ENCODE measurements at regions not wholly inside any gene's neighbourhood (a gene's known extent, or its start where the extent isn't known, plus 50 kb on each side); places are given as distances from the start of the nearest gene placed in this dataset.
"Not testable (repeated sequence)": the region's sequence is repeated elsewhere in the genome, so short reads cannot be mapped to it uniquely, and the experiment has no call there.

DNA sequence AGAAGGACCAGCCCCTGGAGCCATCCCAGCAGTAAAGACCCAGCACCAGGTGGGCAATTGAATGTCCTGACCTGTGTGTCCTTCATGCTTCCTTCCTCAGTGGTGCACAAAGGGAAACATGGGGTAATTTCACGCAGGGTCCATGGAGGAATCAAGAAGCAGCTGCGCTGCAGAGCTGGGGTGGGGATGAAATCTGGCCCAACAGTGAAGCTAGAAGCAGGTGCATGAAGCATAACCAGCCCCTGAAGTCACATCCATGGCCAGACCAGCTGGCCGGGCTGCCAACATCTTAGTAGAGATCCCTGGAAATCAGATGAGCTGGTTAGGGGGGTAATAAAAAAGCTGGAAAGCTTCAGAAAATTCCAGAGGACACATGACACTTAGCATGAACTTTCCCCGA, 646.7 kb upstream of the DEFB115 start:
- no peak overlapping the region for H3K4me3 ChIP-seq
- H3K36me3 ChIP-seq (replicated peaks in 1 of 2; ENCODE audit: insufficient read depth in 1 of 2, low read depth in 2 of 2) = no peaks in the 10 kb centered on the region
- no peaks in the 10 kb centered on the region for H3K27me3 ChIP-seq
- intact Hi-C loops (cut with DNase I) = no loop called here
- H3K4me1 ChIP-seq = no peaks in the 10 kb centered on the region
- WGBS, 2 donors = 66 to 69% methylated on average over 4 of the region's 4 CpGs
- DNase-seq (no peak), ATAC-seq (no peak)
- TF ChIP-seq POLR2A (IDR thresholded peaks at IDR 0.05) = no peak
- TF ChIP-seq CTCF (IDR thresholded peaks at IDR 0.05) = no peak
- no peak overlapping the region for H3K27ac ChIP-seq
- no peaks in the 10 kb centered on the region for H3K9me3 ChIP-seq

DNA sequence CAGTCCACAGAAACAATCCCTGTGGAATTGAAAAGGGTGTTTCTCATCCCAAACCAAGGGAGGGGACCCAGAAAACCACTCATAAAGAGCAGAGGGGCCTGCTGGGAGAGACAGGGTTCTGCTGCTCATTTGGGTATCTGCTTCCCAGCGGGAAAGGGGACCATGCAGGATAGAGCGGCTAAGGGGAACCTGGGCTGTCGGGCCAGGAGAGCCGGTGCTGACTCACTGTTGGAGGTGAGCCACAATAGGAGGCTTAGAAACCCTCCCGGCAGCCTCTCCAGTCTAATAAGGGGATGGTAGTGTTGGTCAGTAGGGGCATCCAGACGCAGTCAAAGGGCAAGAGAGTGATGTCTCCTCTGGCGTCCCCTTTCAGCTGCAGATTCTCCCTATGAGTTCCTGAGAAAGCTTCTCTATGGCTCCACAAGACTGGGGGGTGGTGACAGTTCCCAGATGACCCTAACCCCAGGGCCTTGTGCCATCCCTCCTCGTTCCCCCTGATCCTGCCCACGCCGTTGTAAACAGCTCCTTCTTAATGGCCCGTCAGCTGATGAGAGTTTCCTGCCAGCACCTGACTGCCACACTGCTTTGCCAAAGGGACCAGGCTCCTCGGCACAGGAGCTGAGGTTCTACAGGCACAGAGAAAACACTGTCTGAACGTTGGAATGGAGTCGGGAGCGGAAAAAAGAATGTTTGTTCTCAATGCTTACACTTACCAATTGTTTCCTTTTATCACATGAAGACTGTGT, 646.1 kb upstream of the DEFB115 start:
- Histone ChIP-seq H3K27me3 (no peaks in the 10 kb centered on the region), H3K4me1 (no peaks in the 10 kb centered on the region), H3K9me3 (no peaks in the 10 kb centered on the region), H3K27ac (no peak overlapping the region), H3K36me3 (replicated peaks in 1 of 2; ENCODE audit: insufficient read depth in 1 of 2, low read depth in 2 of 2) (no peaks in the 10 kb centered on the region), H3K4me3 (no peak overlapping the region)
- intact Hi-C loops (cut with DNase I) = no loop called here
- TF ChIP-seq POLR2A (IDR thresholded peaks at IDR 0.05) = no peak
- no peak for TF ChIP-seq CTCF (IDR thresholded peaks at IDR 0.05)
- ATAC-seq = no peak
- 55 to 72% methylated on average over 10 to 15 of the region's 15 CpGs for WGBS, 2 donors
- no peak for DNase-seq

- H3K9me3 ChIP-seq = no peaks in the 10 kb centered on the region
- no peak overlapping the region for H3K27ac ChIP-seq
- no peaks in the 10 kb centered on the region for H3K4me1 ChIP-seq
- DNase-seq = no peak
- H3K4me3 ChIP-seq = no peak overlapping the region
- TF ChIP-seq CTCF (IDR thresholded peaks at IDR 0.05) (no peak), POLR2A (IDR thresholded peaks at IDR 0.05) (no peak)
- whole genome bisulfite sequencing, 2 donors = 72 to 85% methylated on average over 1 of the region's 1 CpG
- intact Hi-C loops (cut with DNase I) = no loop called here
- H3K36me3 ChIP-seq (replicated peaks in 1 of 2; ENCODE audit: insufficient read depth in 1 of 2, low read depth in 2 of 2) = no peaks in the 10 kb centered on the region
- no peaks in the 10 kb centered on the region for H3K27me3 ChIP-seq
- no peak for ATAC-seq
Measured at GRCh38 chr20:30612344-30612743, 645.1 kb upstream of the DEFB115 start.

DNA sequence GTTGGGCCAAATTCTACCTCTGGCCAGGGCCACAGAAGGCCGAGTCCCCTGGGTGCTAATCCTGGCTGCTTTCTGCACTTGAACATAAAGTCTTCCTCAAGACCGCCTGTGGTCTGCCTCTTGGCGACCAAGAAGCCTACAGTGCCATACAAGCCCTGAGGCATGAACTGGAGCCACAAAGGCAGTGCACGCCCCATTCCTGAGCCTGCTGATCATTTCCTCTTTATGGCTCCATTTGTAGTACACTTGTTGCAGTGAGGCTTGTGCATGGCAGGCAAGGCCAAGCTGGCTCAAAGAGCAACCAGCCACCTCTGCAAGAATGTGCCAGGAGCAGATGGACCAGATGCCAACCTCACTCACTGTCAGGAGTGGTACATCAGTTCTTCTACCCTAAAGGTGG, 636.1 kb upstream of the DEFB115 start:
- DNase-seq; H3K36me3 ChIP-seq (replicated peaks in 1 of 2; ENCODE audit: insufficient read depth in 1 of 2, low read depth in 2 of 2); H3K27me3 ChIP-seq; H3K9me3 ChIP-seq; intact Hi-C loops (cut with DNase I); ATAC-seq; H3K4me3 ChIP-seq; H3K27ac ChIP-seq; H3K4me1 ChIP-seq: not testable (repeated sequence)
- 63 to 90% methylated on average over 4 of the region's 4 CpGs for WGBS, 2 donors

- H3K27ac ChIP-seq; H3K27me3 ChIP-seq; H3K4me1 ChIP-seq; H3K36me3 ChIP-seq (replicated peaks in 1 of 2; ENCODE audit: insufficient read depth in 1 of 2, low read depth in 2 of 2); ATAC-seq; H3K4me3 ChIP-seq; intact Hi-C loops (cut with DNase I); H3K9me3 ChIP-seq; DNase-seq: not testable (repeated sequence)
- WGBS, 2 donors = 63 to 70% methylated on average over 3 of the region's 3 CpGs
Measured at GRCh38 chr20:30624310-30624709, 633.2 kb upstream of the DEFB115 start.

DNA sequence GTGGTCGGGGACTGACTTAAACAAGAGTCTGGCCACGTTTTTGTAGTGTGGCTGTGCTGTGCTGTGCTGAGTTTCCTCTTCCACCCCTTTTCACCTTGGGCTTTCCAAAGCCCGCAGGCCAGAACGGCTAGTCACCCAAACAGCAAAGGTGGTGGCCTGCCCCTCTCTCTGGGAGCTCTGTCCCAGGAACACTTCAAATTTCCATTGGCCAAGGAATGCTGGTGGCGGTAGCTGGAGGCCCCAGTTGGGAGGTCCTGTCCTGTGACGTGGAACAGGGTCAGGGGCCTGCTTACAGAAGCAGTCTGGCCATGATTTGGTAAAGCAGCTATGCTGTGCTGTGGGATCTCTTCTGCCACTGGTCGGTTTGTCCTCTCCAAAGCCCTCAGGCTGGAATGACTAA, 628.1 kb upstream of the DEFB115 start:
- H3K9me3 ChIP-seq; H3K4me3 ChIP-seq; ATAC-seq; H3K36me3 ChIP-seq (replicated peaks in 1 of 2; ENCODE audit: insufficient read depth in 1 of 2, low read depth in 2 of 2); DNase-seq; intact Hi-C loops (cut with DNase I); H3K4me1 ChIP-seq; H3K27me3 ChIP-seq; H3K27ac ChIP-seq: not testable (repeated sequence)
- 63 to 72% methylated on average over 7 of the region's 7 CpGs for WGBS, 2 donors

All from body of pancreas (tissue), 4 donors.